AG09319 (cell line): ENCODE measurements at regions not wholly inside any gene's neighbourhood (a gene's known extent, or its start where the extent isn't known, plus 50 kb on each side); places are given as distances from the start of the nearest gene placed in this dataset.

Source experiments
- DNase-seq: peaks from one replicate; pipeline ENCODE4 v3.0.0-alpha.2; 2010; ENCODE audit warnings: low read depth; ENCODE audit errors: extremely low read depth
- CTCF ChIP-seq: IDR thresholded peaks from 2 replicates; pipeline ENCODE4 v1.5.1; 2011; ENCODE audit warnings: low read depth, mild to moderate bottlenecking, inconsistent platforms, low read length, moderate library complexity

DNA sequence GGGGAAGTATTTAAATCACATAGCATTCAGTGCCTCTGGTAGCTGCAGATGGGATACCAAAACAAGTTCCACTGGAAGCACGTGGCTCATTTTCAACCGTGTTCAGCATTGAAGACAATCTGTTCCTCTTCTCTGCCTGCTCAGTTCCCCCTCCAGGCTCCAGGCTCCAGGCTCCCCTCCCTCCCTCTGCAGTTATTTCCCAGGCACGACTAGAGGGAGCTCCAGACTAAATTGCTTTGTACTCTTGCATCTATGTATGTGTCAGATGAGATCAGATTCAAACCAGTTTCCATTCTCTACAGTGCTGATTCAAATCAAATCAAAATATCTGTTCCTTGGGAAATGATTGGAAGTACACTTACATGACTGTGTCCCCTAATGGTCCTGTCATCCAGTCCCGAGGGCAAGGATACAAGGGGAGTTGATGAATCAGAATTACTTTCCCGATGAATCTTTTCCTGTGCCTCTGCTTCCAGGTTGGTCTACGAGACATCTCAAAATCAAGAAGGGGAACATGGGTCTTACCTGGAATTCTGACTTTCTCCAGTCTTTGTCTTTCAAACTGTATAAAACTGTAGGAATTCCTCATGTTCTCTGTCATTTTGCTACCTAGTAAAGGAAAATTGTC is 600.5 kb downstream of the EDEM1 start:
- no peak for DNase-seq
- TF ChIP-seq CTCF = no peak

DNA sequence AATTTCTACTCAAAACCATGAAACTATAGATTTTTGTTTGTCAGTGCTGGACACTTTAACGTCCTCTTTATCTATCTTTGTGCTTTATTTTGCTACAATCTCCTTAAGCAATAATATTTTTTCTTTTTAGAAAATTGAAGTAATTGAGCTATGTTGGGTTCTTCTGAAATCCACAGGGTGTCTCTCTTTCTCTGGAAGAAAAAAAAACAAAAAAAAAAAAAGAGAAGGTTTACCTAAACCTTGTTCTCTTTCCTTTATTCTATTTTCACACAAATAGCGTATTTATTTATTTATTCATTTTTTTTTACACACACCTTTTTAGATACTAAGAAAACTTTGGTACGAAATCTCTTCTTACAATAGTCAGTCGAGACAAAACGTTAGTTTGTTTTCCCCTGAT is 601.0 kb downstream of the EDEM1 start:
- no peak for TF ChIP-seq CTCF
- DNase-seq = no peak

- no peak for DNase-seq
- no peak for TF ChIP-seq CTCF
These were observed 604.1 kb downstream of the EDEM1 start for GRCh38 chr3:5791558-5791957.

DNA sequence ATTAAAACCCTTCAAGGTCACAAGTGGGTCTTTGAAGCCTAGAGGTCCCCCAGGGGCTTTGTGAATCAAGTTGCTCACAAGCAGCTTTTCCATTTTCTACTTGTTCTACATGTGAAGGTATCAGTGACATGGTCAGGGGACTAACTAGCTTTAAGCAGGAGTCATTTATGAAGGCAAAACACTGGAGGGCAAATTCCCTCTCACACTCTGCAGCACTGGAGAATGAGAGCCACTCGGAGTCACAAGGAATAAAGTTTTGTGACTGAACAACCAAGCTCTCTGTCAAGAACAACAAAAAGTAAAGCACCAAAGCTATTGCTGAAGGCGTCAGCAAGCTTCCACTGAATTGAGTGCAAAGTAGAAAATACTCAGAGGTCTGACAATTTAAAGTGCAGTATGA is 609.0 kb downstream of the EDEM1 start:
- DNase-seq = no peak
- no peak for TF ChIP-seq CTCF

DNA sequence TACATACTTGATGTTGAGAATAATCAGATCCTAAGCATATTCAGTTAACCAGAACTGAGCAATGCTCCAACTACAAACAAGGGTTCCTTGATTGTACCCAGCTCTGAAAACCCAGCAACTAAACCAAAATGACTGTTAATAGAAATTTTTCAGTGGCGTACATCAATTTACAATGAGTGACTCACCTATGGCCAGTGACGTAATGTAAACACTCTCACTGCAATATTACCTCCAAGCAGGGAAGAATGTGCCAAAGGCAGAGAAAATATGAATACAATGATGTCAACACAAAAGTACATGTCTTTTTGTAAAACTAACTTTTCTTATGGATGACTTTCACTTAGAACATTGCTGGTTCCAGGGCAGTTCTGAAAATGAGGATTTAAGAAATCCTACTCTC is 611.3 kb downstream of the EDEM1 start:
- TF ChIP-seq CTCF = no peak
- DNase-seq = no peak

DNA sequence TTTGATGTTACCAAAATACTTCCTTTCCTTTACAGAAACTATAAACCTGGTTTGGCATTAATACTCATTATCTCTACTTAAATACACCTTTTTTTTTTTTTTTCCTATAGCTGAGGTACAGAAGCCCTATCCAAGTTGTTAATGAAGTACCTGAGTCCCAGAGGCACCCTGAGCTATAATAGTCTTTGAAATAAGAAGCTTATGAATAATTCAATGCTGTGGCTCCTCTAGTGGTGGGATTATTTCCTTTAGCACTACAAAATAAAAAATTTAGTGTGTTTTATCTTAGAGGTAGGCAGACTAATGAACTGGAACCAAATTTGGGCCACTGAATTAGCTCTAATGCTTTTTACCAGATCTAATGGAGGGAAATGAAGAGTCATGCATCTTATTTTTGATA is 611.9 kb downstream of the EDEM1 start:
- TF ChIP-seq CTCF = no peak
- DNase-seq = no peak

- no peak for DNase-seq
- no peak for TF ChIP-seq CTCF
These were observed 613.5 kb downstream of the EDEM1 start for GRCh38 chr3:5800965-5801364.
